GM10266 (cell line): ENCODE measurements at regions not wholly inside any gene's neighbourhood (a gene's known extent, or its start where the extent isn't known, plus 50 kb on each side); places are given as distances from the start of the nearest gene placed in this dataset.

ENCODE experiments used
- DNase-seq: peaks from one replicate; pipeline ENCODE4 v3.0.0; 2012; ENCODE audit errors: extremely low spot score
- TF ChIP-seq, protein P1 (sequence below): IDR thresholded peaks from 2 replicates; pipeline ENCODE4 v1.5.1; 2012; ENCODE audit warnings: mild to moderate bottlenecking, low read depth; ENCODE audit not compliant: control insufficient read depth, insufficient read depth; ENCODE audit errors: missing control alignments

DNA sequence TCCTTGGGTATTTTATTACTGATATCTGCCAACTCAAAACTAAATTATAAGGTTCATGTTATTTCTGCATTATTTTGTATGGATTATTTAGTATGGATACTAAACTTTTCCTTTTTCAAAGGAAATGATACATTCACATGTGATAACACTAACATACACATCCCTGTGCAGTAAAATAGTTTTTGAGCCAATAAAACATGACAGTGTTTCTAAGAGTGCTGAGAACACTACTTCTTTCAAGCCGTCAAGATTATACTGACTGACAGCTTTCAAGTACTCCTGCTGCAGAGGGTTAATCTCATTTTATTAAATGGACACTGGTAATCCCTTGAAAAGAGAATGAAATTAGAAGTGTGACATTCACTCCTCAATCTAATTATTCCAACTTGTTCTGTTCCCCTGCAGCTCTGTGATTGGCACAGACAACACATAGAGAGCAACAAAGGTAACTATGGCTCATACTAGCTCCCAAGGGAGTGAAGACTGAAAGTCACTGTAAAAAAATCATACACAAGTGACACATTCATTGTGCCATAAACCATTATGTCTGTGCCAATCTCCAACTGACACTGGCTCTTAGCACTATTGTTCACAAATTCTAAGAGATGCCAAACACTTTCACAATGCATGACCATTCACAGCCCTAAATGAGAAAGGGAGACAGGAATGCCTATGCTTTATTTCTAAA, 468.6 kb downstream of the SHQ1 start:
- no peak for DNase-seq
- TF ChIP-seq, protein P1, sequence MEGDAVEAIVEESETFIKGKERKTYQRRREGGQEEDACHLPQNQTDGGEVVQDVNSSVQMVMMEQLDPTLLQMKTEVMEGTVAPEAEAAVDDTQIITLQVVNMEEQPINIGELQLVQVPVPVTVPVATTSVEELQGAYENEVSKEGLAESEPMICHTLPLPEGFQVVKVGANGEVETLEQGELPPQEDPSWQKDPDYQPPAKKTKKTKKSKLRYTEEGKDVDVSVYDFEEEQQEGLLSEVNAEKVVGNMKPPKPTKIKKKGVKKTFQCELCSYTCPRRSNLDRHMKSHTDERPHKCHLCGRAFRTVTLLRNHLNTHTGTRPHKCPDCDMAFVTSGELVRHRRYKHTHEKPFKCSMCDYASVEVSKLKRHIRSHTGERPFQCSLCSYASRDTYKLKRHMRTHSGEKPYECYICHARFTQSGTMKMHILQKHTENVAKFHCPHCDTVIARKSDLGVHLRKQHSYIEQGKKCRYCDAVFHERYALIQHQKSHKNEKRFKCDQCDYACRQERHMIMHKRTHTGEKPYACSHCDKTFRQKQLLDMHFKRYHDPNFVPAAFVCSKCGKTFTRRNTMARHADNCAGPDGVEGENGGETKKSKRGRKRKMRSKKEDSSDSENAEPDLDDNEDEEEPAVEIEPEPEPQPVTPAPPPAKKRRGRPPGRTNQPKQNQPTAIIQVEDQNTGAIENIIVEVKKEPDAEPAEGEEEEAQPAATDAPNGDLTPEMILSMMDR = no peak

DNA sequence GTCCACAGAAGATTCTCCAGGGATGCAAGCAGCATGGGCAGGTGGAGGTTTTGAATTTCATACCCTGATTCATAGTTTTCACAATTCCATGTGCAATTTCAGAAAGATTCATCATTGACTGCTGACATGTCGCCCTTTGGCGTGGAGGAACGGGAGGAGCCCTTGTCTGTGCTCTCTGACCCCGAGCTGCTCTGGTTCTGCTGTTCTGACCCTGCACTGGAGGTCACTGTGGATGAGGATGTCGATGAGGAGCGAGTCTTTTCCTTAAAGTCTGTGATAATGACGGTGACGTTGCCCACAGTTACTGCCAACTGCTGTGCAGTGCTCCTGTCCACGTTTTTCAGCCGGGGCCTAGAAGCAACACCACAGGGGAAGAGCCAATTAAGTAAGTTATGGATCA, 470.0 kb downstream of the SHQ1 start:
- no peak for DNase-seq

DNA sequence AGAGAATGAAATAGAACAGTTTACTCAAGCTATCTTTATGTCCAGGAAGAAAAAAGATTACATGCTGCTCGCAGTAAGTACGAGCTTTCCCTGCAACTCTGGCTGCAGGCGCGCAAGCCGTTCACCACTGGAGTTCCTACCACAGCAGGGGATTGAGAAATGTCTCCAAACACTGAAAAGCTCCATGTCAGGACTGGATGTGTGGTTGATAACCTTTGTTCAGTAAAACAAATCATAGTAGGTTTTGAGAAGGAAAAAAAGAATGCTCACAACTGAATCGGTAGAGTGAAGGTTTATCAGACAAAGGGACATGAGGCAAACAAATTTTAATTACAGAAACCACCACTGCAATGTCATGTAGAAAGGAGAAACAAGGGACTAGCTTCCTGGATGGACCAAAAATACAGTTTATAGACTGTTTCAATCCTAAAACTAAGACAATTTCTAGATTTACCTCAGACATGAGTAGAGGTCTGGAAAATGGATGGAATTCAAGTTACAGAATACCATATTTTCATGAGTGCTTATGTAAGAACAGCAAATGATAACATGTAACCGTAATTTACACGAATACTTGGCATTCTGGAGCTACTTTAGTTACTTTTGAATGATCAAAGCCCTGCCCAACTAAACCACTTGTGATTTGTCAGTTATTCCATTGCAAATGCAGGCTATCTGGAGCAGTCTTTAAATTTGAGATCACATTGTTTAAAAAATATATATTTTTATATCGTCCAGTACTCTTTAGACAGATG, 471.1 kb downstream of the SHQ1 start:
- DNase-seq = no peak
- TF ChIP-seq, protein P1 = no peak

More for the DNA sequence above, 470.0 kb downstream of the SHQ1 start:
- TF ChIP-seq, protein P1 = no peak

DNA sequence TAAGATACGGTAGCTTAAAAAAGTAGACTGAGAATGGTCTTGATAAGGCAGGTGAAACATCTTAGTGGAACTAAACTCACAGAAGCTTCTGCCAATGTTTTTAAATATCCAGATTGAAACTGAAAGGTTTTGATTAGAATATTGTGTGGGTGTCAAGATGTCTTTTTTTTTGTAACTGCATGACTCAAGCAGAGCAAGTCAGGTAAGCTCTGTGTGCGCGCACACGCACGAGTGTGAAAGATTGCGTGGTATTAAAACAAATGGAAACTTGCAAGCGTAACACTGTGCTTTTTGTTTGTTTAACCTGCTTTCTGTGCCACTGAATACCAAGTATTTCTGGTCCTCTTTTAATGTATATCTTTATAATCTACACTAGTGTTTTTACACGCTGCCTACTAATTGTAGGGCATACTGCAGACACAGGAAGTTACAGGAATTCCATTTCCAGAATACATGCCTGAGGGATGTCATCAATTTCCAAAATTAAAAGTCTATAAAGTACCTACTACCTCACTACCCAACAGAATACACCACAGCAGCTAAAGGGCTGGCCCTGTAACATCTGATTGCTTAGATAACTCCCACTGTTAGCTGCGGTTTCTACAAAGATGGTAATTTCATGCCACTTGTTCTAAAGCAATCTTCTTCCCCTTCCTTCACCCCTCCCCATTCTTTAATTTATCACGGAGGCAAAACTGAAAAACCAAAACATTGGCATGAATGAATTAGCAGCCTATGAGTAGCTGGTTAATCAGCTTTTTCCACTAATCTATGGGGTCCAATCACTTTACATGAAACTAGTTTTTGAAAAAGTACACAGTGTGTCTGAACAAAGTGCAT, 472.8 kb downstream of the SHQ1 start:
- TF ChIP-seq, protein P1 = no peak
- DNase-seq = peak; percentile 26

DNA sequence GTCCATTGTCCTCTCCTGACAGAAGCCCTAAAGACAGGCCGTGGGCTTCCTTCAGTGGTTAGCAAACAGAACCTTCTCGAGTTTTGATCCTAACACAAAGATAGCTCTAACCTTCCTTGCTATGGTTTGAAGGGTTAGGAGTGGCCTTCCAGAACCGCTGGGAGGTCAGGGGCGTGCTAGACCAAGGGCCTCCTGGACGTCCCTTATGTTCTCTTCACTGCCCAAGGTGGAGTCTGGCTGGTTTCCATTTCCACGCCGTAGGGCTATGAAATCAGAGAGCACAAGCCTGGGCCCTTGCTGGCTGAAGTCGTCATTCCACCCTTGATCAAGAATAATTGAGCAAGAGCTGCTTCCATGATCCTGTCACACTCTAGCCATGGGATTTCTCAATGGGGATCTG, 475.1 kb downstream of the SHQ1 start:
- TF ChIP-seq, protein P1 = no peak
- DNase-seq = no peak

DNA sequence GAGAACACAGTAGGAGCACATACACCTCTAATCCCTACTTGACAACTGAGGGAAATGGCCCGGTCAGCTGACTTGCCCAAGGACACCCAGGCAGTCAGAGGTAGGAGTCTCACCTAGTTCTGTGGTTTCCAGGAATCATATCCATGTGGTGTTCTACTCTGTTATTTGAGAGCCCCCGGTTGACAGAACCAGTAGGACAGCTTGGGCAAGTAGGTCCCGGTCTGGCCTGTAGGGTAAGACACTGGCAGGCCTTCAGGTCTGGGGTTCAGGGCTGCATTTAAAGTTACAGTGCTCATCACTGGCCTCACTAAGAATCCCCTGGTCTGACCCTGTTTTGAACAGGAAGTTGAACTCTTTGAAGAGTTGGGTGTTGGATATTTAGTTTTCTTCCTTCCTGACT, 476.1 kb downstream of the SHQ1 start:
- no peak for DNase-seq
- TF ChIP-seq, protein P1 = no peak
